ENCODE measurements at regions not wholly inside any gene's neighbourhood (a gene's known extent, or its start where the extent isn't known, plus 50 kb on each side); places are given as distances from the start of the nearest gene placed in this dataset.
A peak's percentile ranks its signal among the peaks of the same experiment; 100 is the strongest.
"Not testable (repeated sequence)": the region's sequence is repeated elsewhere in the genome, so short reads cannot be mapped to it uniquely, and the experiment has no call there.

- peak in 2 of 3 donors; percentile 12 to 34 for DNase-seq
- no peak for TF ChIP-seq CTCF (IDR thresholded peaks at IDR 0.05)
- H3K4me3 ChIP-seq, result no peak overlapping the region
- H3K4me1 ChIP-seq (ENCODE audit: low read depth), result no peaks in the 10 kb centered on the region
- no peak for ATAC-seq
- no peaks in the 10 kb centered on the region for H3K36me3 ChIP-seq (ENCODE audit: low read depth)
- intact Hi-C loops (cut with DNase I, micrococcal nuclease), result no loop called here
- no peaks in the 10 kb centered on the region for H3K9me3 ChIP-seq
Observed at GRCh38 chr14:105914738-105915385, 388.5 kb downstream of the TMEM121 start.

- DNase-seq; intact Hi-C loops (cut with DNase I, micrococcal nuclease); H3K4me3 ChIP-seq; H3K9me3 ChIP-seq; ATAC-seq; H3K36me3 ChIP-seq (ENCODE audit: low read depth); H3K4me1 ChIP-seq (ENCODE audit: low read depth): not testable (repeated sequence)
Observed at GRCh38 chr14:105915546-105915945, 389.2 kb downstream of the TMEM121 start.

GRCh38 chr14:105917136-105917932 is 391.0 kb downstream of the TMEM121 start:
- peak in 2 of 3 donors; percentile 17 to 18 for DNase-seq
- H3K36me3 ChIP-seq (ENCODE audit: low read depth); H3K4me3 ChIP-seq; H3K4me1 ChIP-seq (ENCODE audit: low read depth); ATAC-seq; H3K9me3 ChIP-seq; intact Hi-C loops (cut with DNase I, micrococcal nuclease): not testable (repeated sequence)

GRCh38 chr14:105917933-105918436 is 391.6 kb downstream of the TMEM121 start:
- intact Hi-C loops (cut with DNase I, micrococcal nuclease), result no loop called here
- Histone ChIP-seq H3K9me3 (no peaks in the 10 kb centered on the region), H3K36me3 (ENCODE audit: low read depth) (no peaks in the 10 kb centered on the region), H3K4me3 (no peak overlapping the region), H3K4me1 (ENCODE audit: low read depth) (no peaks in the 10 kb centered on the region)
- DNase-seq (peak in 2 of 3 donors; percentile 19 to 26), ATAC-seq (no peak)
- TF ChIP-seq CTCF (IDR thresholded peaks at IDR 0.05), result no peak

GRCh38 chr14:105918496-105919262 is 392.3 kb downstream of the TMEM121 start:
- Histone ChIP-seq H3K36me3 (ENCODE audit: low read depth) (no peaks in the 10 kb centered on the region), H3K4me3 (no peak overlapping the region), H3K4me1 (ENCODE audit: low read depth) (no peaks in the 10 kb centered on the region), H3K9me3 (no peaks in the 10 kb centered on the region)
- TF ChIP-seq CTCF (IDR thresholded peaks at IDR 0.05), result no peak
- intact Hi-C loops (cut with DNase I, micrococcal nuclease), result no loop called here
- peak in 2 of 3 donors; percentile 10 to 31 for DNase-seq
- ATAC-seq, result no peak

GRCh38 chr14:105919458-105920150 is 393.2 kb downstream of the TMEM121 start:
- intact Hi-C loops (cut with DNase I, micrococcal nuclease), result no loop called here
- ATAC-seq, result no peak
- H3K4me3 ChIP-seq, result no peak overlapping the region

GRCh38 chr14:105920151-105920700 is 393.8 kb downstream of the TMEM121 start:
- H3K4me1 ChIP-seq (ENCODE audit: low read depth); H3K36me3 ChIP-seq (ENCODE audit: low read depth); H3K4me3 ChIP-seq; H3K9me3 ChIP-seq; intact Hi-C loops (cut with DNase I, micrococcal nuclease); ATAC-seq: not testable (repeated sequence)
- peak in 1 of 3 donors; percentile 25 for DNase-seq

More at GRCh38 chr14:105919458-105920150, 393.2 kb downstream of the TMEM121 start:
- H3K4me1 ChIP-seq (ENCODE audit: low read depth), result no peaks in the 10 kb centered on the region
- no peaks in the 10 kb centered on the region for H3K36me3 ChIP-seq (ENCODE audit: low read depth)
- no peaks in the 10 kb centered on the region for H3K9me3 ChIP-seq
- TF ChIP-seq CTCF (IDR thresholded peaks at IDR 0.05), result no peak
- DNase-seq, result peak in 2 of 3 donors; percentile 7 to 34

- H3K4me1 ChIP-seq (ENCODE audit: low read depth); intact Hi-C loops (cut with DNase I, micrococcal nuclease); H3K36me3 ChIP-seq (ENCODE audit: low read depth); H3K9me3 ChIP-seq; ATAC-seq; H3K4me3 ChIP-seq: not testable (repeated sequence)
- DNase-seq, result peak in 2 of 3 donors; percentile 8 to 33
Observed at GRCh38 chr14:105920803-105921755, 394.7 kb downstream of the TMEM121 start.

Data from mucosa of descending colon (tissue), 3 donors.